ENCODE measurements at regions not wholly inside any gene's neighbourhood (a gene's known extent, or its start where the extent isn't known, plus 50 kb on each side); places are given as distances from the start of the nearest gene placed in this dataset.

DNA sequence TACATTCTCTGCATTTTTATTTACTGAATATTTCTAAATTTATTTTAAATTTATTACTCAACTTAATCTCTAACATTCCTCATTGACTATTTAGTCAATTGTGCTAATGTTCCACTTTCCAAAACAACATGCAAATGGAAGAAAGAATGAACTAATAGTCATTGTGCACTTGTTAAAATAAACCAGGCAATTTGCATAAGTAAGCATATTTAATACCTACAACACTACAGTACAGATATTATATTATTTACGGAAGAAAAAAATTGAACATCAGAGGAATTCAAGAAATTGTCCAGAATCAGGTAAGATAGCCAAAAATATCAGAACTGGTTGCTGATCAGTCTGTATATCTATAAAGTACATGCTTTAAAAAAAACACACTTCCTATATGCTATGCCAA lies 320.5 kb downstream of the CENPW start:
- TF ChIP-seq, protein P1, sequence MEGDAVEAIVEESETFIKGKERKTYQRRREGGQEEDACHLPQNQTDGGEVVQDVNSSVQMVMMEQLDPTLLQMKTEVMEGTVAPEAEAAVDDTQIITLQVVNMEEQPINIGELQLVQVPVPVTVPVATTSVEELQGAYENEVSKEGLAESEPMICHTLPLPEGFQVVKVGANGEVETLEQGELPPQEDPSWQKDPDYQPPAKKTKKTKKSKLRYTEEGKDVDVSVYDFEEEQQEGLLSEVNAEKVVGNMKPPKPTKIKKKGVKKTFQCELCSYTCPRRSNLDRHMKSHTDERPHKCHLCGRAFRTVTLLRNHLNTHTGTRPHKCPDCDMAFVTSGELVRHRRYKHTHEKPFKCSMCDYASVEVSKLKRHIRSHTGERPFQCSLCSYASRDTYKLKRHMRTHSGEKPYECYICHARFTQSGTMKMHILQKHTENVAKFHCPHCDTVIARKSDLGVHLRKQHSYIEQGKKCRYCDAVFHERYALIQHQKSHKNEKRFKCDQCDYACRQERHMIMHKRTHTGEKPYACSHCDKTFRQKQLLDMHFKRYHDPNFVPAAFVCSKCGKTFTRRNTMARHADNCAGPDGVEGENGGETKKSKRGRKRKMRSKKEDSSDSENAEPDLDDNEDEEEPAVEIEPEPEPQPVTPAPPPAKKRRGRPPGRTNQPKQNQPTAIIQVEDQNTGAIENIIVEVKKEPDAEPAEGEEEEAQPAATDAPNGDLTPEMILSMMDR (conservative IDR thresholded peaks at IDR 0.05; ENCODE audit: low read depth, low read length): no peak
- H3K4me3 ChIP-seq (ENCODE audit: low read length): no peak overlapping the region
- no peak for DNase-seq (ENCODE audit: low read depth)

DNA sequence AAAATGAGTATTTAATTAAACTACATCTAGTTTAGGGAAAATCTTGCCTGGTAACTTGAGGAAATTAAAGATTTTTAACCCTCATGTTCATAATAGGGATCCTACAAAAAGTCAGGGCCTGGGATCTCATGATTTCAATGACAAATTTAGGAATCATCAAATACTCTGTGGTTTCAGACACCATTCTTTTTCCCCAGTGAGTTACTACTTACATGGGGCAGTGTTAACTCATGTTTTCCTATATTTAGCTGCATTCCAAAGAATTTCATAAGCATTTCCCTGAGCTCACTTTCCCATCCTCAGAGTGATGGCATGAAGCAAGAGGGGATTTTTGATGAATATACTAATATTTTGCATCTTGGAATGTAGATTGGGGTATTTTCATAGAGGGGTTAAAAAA lies 321.7 kb downstream of the CENPW start:
- no peak overlapping the region for H3K4me3 ChIP-seq (ENCODE audit: low read length)
- DNase-seq (ENCODE audit: low read depth): peak; percentile 50
- TF ChIP-seq, protein P1 (conservative IDR thresholded peaks at IDR 0.05; ENCODE audit: low read depth, low read length): no peak

DNA sequence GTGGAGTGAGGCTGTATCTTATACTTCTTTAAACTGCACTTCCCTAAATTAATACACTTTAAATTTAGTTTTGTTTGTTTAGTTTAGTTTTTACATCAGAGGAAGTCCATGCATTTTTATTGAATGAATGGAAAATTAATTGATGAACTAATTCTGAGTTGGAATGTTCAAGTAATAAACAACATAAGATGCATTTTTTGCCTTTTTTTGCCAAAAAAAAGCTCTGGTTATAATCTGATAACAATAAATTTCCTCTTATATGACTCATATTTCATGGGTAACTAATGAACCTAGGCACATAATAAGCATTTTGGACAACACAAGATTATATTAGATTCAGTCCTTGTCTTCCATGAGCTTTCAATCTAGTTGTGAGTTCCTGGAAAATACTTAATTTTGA lies 323.1 kb downstream of the CENPW start:
- no peak for DNase-seq (ENCODE audit: low read depth)
- TF ChIP-seq, protein P1 (conservative IDR thresholded peaks at IDR 0.05; ENCODE audit: low read depth, low read length): no peak
- no peak overlapping the region for H3K4me3 ChIP-seq (ENCODE audit: low read length)

DNA sequence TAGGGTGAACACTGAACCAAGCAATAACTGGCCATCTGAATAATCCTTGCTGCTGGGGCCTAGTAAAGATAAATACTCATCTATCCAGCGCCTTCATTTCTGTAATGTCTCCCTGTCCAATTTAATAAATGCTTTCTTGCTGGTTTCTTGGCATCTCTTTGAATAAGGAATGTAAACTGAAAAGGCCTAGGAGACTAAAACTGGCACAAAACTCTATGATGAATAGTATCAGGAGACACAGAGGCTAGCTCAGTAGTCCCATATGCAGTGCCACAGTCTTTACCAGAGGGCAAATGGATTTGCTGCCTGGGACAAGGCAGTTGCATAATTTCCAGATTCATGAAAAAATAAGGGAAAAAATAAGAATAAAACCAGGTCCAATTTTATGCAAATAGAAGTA lies 324.4 kb downstream of the CENPW start:
- TF ChIP-seq, protein P1 (conservative IDR thresholded peaks at IDR 0.05; ENCODE audit: low read depth, low read length): no peak
- no peak for DNase-seq (ENCODE audit: low read depth)
- H3K4me3 ChIP-seq (ENCODE audit: low read length): no peak overlapping the region

DNA sequence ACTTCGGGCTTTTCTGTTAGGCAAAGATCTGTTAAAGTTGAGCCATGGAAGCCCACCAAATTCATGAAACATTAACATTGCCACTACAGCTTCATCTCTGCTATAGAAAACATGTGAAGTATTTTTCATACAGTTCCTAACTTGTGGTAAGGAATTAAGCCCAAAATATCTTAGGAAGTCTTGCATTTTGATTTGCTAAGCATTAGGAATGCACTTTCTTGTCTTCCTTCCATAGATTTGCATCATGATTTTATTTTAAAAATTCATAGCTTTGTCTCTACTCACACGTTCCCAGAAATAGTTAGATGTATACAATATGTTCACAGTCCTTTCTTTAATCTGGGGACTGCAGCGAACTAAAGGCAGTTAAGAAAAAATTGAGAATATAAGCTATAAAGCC lies 325.6 kb downstream of the CENPW start:
- no peak overlapping the region for H3K4me3 ChIP-seq (ENCODE audit: low read length)
- no peak for DNase-seq (ENCODE audit: low read depth)
- TF ChIP-seq, protein P1 (conservative IDR thresholded peaks at IDR 0.05; ENCODE audit: low read depth, low read length): no peak

DNA sequence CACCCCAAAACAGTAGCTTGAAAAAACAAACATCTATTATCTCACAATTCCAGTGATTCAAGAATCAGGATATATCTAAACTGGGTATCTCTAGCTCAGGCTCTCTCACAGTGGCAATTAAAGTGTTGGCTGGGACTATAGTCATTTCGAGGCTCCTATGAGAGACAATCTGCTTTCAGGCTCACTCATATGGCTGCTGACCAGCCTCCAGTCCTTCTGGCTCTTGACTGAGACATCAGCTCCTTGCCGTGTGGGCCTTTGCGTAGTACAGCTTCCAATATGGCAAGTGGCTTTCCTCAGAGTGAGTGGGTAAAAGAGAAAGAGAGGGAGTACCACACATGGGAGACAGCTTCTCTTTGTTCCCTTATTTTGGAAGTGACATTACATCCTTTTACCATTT lies 327.2 kb downstream of the CENPW start:
- TF ChIP-seq, protein P1 (conservative IDR thresholded peaks at IDR 0.05; ENCODE audit: low read depth, low read length): no peak
- DNase-seq (ENCODE audit: low read depth): no peak

DNA sequence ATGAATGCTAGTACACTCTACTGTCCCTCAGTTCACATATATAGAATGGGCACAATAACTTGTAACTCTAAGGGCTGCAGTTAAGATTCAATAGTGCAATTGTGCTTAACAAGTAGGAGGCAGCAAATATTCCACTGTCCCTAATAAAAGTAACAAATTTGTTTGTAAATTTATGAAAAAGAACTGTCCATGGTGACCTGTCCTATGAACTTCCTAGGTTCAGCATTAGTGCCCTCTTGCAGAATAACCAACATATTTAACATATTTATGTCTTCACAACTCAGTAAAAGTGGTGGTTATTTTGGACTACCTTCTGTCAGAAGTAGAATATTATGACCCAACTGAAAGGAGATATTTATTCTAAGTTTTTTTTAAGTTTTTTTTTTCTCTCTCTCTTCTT lies 327.8 kb downstream of the CENPW start:
- no peak for DNase-seq (ENCODE audit: low read depth)
- TF ChIP-seq, protein P1 (conservative IDR thresholded peaks at IDR 0.05; ENCODE audit: low read depth, low read length): no peak
- no peak overlapping the region for H3K4me3 ChIP-seq (ENCODE audit: low read length)

More for the DNA sequence above, 327.2 kb downstream of the CENPW start:
- no peak overlapping the region for H3K4me3 ChIP-seq (ENCODE audit: low read length)
